HL-60 (cell line): ENCODE measurements at regions not wholly inside any gene's neighbourhood (a gene's known extent, or its start where the extent isn't known, plus 50 kb on each side); places are given as distances from the start of the nearest gene placed in this dataset.

Source experiments
- DNase-seq, 2 experiments: peaks; one replicate each; pipeline ENCODE4 v3.0.0-alpha.2; 2010 to 2020; ENCODE audit warnings: low read depth in 1 of 2, low spot score in 1 of 2
- H3K27ac ChIP-seq: fragments of 250-450 bp; sonication (Bioruptor Pico); replicated peaks from 2 replicates; pipeline ENCODE4 v1.5.1; 2020; ENCODE audit warnings: mild to moderate bottlenecking, moderate library complexity
- H3K27me3 ChIP-seq: fragments of 250-450 bp; sonication (Bioruptor Pico); 2 replicates; pipeline ENCODE4 v1.5.1; 2021; ENCODE audit warnings: mild to moderate bottlenecking, moderate library complexity; ENCODE audit not compliant: insufficient read depth, poor library complexity, severe bottlenecking
- H3K4me3 ChIP-seq: replicated peaks from 2 replicates; pipeline ENCODE4 v1.5.1; 2011; ENCODE audit warnings: mild to moderate bottlenecking, control low read depth, low read length; ENCODE audit not compliant: insufficient read depth
- CTCF ChIP-seq: IDR thresholded peaks from one replicate; pipeline ENCODE4 v1.5.1; 2011; ENCODE audit warnings: low read length, control low read depth, inconsistent platforms; ENCODE audit not compliant: insufficient read depth
- GABPA ChIP-seq: IDR thresholded peaks from 2 replicates; pipeline ENCODE4 v1.6.1; 2012; ENCODE audit warnings: low read depth
- POLR2AphosphoS5 ChIP-seq: IDR thresholded peaks from 2 replicates; pipeline ENCODE4 v1.6.1; 2012; ENCODE audit warnings: low read depth
- REST ChIP-seq: IDR thresholded peaks from 2 replicates; pipeline ENCODE4 v1.6.1; 2012; ENCODE audit warnings: low read depth; ENCODE audit not compliant: insufficient replicate concordance
- SPI1 ChIP-seq: IDR thresholded peaks from 2 replicates; pipeline ENCODE4 v1.6.1; 2012; ENCODE audit warnings: low read depth, mild to moderate bottlenecking, borderline replicate concordance

- Histone ChIP-seq H3K4me3 (no peak overlapping the region), H3K27me3 (no peaks in the 10 kb centered on the region), H3K27ac (no peak overlapping the region)
- TF ChIP-seq SPI1 (no peak), POLR2AphosphoS5 (no peak), REST (no peak), CTCF (no peak), GABPA (no peak)
- no peak for DNase-seq
Measured at GRCh38 chr16:86914876-86915717, 336.7 kb downstream of the FOXL1 start.

- TF ChIP-seq CTCF (no peak), SPI1 (no peak), GABPA (no peak), POLR2AphosphoS5 (no peak), REST (no peak)
- no peaks in the 10 kb centered on the region for H3K27me3 ChIP-seq
- no peak overlapping the region for H3K4me3 ChIP-seq
- no peak for DNase-seq
- H3K27ac ChIP-seq = no peak overlapping the region
Measured at GRCh38 chr16:86917471-86918365, 339.4 kb downstream of the FOXL1 start.

GRCh38 chr16:86918637-86919036, 340.3 kb downstream of the FOXL1 start:
- TF ChIP-seq GABPA (no peak), CTCF (no peak), REST (no peak), POLR2AphosphoS5 (no peak), SPI1 (no peak)
- Histone ChIP-seq H3K27me3 (no peaks in the 10 kb centered on the region), H3K4me3 (no peak overlapping the region), H3K27ac (no peak overlapping the region)
- no peak for DNase-seq
